ENCODE measurements at regions not wholly inside any gene's neighbourhood (a gene's known extent, or its start where the extent isn't known, plus 50 kb on each side); places are given as distances from the start of the nearest gene placed in this dataset.

- no peak overlapping the region for H3K9ac ChIP-seq (ENCODE audit: insufficient read depth, low read length)
- H3K79me2 ChIP-seq (ENCODE audit: control insufficient read depth, insufficient read depth, low read length) = no peaks in the 10 kb centered on the region
- H3K4me3 ChIP-seq (replicated peaks in 1 of 4; ENCODE audit: control extremely low read depth in 1 of 4, insufficient read depth in 1 of 4, low read depth in 3 of 4, low read length in 4 of 4) = no peak overlapping the region
- H4K20me1 ChIP-seq (ENCODE audit: control insufficient read depth, extremely low read depth, insufficient read depth, low read length) = no peaks in the 10 kb centered on the region
- DNase-seq (ENCODE audit: low read depth in 2 of 2) = no peak
- H3K36me3 ChIP-seq (ENCODE audit: control insufficient read depth, insufficient read depth, low read length) = no peaks in the 10 kb centered on the region
- H3K4me2 ChIP-seq (ENCODE audit: extremely low read depth, insufficient read depth, low read length) = no peak overlapping the region
- no peaks in the 10 kb centered on the region for H3K9me3 ChIP-seq (ENCODE audit: control insufficient read depth, insufficient read depth, low read depth, low read length)
- no peak overlapping the region for H3K27ac ChIP-seq (ENCODE audit: insufficient read depth, low read length)
- TF ChIP-seq, protein P1, sequence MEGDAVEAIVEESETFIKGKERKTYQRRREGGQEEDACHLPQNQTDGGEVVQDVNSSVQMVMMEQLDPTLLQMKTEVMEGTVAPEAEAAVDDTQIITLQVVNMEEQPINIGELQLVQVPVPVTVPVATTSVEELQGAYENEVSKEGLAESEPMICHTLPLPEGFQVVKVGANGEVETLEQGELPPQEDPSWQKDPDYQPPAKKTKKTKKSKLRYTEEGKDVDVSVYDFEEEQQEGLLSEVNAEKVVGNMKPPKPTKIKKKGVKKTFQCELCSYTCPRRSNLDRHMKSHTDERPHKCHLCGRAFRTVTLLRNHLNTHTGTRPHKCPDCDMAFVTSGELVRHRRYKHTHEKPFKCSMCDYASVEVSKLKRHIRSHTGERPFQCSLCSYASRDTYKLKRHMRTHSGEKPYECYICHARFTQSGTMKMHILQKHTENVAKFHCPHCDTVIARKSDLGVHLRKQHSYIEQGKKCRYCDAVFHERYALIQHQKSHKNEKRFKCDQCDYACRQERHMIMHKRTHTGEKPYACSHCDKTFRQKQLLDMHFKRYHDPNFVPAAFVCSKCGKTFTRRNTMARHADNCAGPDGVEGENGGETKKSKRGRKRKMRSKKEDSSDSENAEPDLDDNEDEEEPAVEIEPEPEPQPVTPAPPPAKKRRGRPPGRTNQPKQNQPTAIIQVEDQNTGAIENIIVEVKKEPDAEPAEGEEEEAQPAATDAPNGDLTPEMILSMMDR (conservative IDR thresholded peaks at IDR 0.05 in 1 of 2, IDR thresholded peaks at IDR 0.05 in 1 of 2; ENCODE audit: low read depth in 1 of 2, low read length in 2 of 2) = no peak
- TF ChIP-seq EZH2 (IDR thresholded peaks at IDR 0.05; ENCODE audit: low read length, missing control alignments) = no peak
- H3K27me3 ChIP-seq (ENCODE audit: control insufficient read depth, insufficient read depth, low read length) = no peaks in the 10 kb centered on the region
- no peak overlapping the region for H2AFZ ChIP-seq (ENCODE audit: low read length)
- H3K4me1 ChIP-seq (ENCODE audit: control insufficient read depth, extremely low read depth, insufficient read depth, low read length) = no peaks in the 10 kb centered on the region
These were observed 257.6 kb downstream of the ETNK1 start for GRCh38 chr12:22882559-22882958.

GRCh38 chr12:22893878-22894277 lies 268.9 kb downstream of the ETNK1 start:
- Histone ChIP-seq H4K20me1 (ENCODE audit: control insufficient read depth, extremely low read depth, insufficient read depth, low read length) (no peaks in the 10 kb centered on the region), H3K4me1 (ENCODE audit: control insufficient read depth, extremely low read depth, insufficient read depth, low read length) (no peaks in the 10 kb centered on the region), H3K4me3 (replicated peaks in 1 of 4; ENCODE audit: control extremely low read depth in 1 of 4, insufficient read depth in 1 of 4, low read depth in 3 of 4, low read length in 4 of 4) (no peak overlapping the region), H2AFZ (ENCODE audit: low read length) (no peak overlapping the region), H3K9ac (ENCODE audit: insufficient read depth, low read length) (no peak overlapping the region), H3K27ac (ENCODE audit: insufficient read depth, low read length) (no peak overlapping the region), H3K4me2 (ENCODE audit: extremely low read depth, insufficient read depth, low read length) (no peak overlapping the region), H3K79me2 (ENCODE audit: control insufficient read depth, insufficient read depth, low read length) (no peaks in the 10 kb centered on the region), H3K9me3 (ENCODE audit: control insufficient read depth, insufficient read depth, low read depth, low read length) (no peaks in the 10 kb centered on the region), H3K36me3 (ENCODE audit: control insufficient read depth, insufficient read depth, low read length) (no peaks in the 10 kb centered on the region), H3K27me3 (ENCODE audit: control insufficient read depth, insufficient read depth, low read length) (no peaks in the 10 kb centered on the region)
- no peak for DNase-seq (ENCODE audit: low read depth in 2 of 2)
- TF ChIP-seq, protein P1 (conservative IDR thresholded peaks at IDR 0.05 in 1 of 2, IDR thresholded peaks at IDR 0.05 in 1 of 2; ENCODE audit: low read depth in 1 of 2, low read length in 2 of 2) = no peak
- no peak for TF ChIP-seq EZH2 (IDR thresholded peaks at IDR 0.05; ENCODE audit: low read length, missing control alignments)

GRCh38 chr12:22899184-22899583 lies 274.2 kb downstream of the ETNK1 start:
- no peak for DNase-seq (ENCODE audit: low read depth in 2 of 2)
- Histone ChIP-seq H3K9ac (ENCODE audit: insufficient read depth, low read length) (no peak overlapping the region), H3K9me3 (ENCODE audit: control insufficient read depth, insufficient read depth, low read depth, low read length) (no peaks in the 10 kb centered on the region), H3K36me3 (ENCODE audit: control insufficient read depth, insufficient read depth, low read length) (no peaks in the 10 kb centered on the region), H3K27ac (ENCODE audit: insufficient read depth, low read length) (no peak overlapping the region), H3K79me2 (ENCODE audit: control insufficient read depth, insufficient read depth, low read length) (no peaks in the 10 kb centered on the region), H3K4me1 (ENCODE audit: control insufficient read depth, extremely low read depth, insufficient read depth, low read length) (no peaks in the 10 kb centered on the region), H3K4me2 (ENCODE audit: extremely low read depth, insufficient read depth, low read length) (no peak overlapping the region), H2AFZ (ENCODE audit: low read length) (no peak overlapping the region), H3K27me3 (ENCODE audit: control insufficient read depth, insufficient read depth, low read length) (no peaks in the 10 kb centered on the region), H3K4me3 (replicated peaks in 1 of 4; ENCODE audit: control extremely low read depth in 1 of 4, insufficient read depth in 1 of 4, low read depth in 3 of 4, low read length in 4 of 4) (no peak overlapping the region), H4K20me1 (ENCODE audit: control insufficient read depth, extremely low read depth, insufficient read depth, low read length) (no peaks in the 10 kb centered on the region)
- no peak for TF ChIP-seq EZH2 (IDR thresholded peaks at IDR 0.05; ENCODE audit: low read length, missing control alignments)
- TF ChIP-seq, protein P1 (conservative IDR thresholded peaks at IDR 0.05 in 1 of 2, IDR thresholded peaks at IDR 0.05 in 1 of 2; ENCODE audit: low read depth in 1 of 2, low read length in 2 of 2) = no peak
